GM18517 (cell line): ENCODE measurements at regions not wholly inside any gene's neighbourhood (a gene's known extent, or its start where the extent isn't known, plus 50 kb on each side); places are given as distances from the start of the nearest gene placed in this dataset.
"Not testable (repeated sequence)": the region's sequence is repeated elsewhere in the genome, so short reads cannot be mapped to it uniquely, and the experiment has no call there.

Experiments
- ATAC-seq: cut with Tn5 transposase; IDR thresholded peaks from one replicate; pipeline ENCODE4 v1.9.1; 2021; ENCODE audit warnings: mild to moderate bottlenecking, moderate library complexity; ENCODE audit not compliant: unreplicated experiment

- ATAC-seq = no peak
Measured at GRCh38 chr10:80697926-80698325, 160.2 kb downstream of the SH2D4B start.

GRCh38 chr10:80699602-80700039 is 161.9 kb downstream of the SH2D4B start:
- peak; percentile 75 for ATAC-seq

GRCh38 chr10:80700252-80700651 is 162.6 kb downstream of the SH2D4B start:
- ATAC-seq = no peak

- no peak for ATAC-seq
Measured at GRCh38 chr10:80700760-80701444, 163.2 kb downstream of the SH2D4B start.

GRCh38 chr10:80701706-80702105 is 164.0 kb downstream of the SH2D4B start:
- no peak for ATAC-seq

GRCh38 chr10:80702143-80702542 is 164.4 kb downstream of the SH2D4B start:
- ATAC-seq = no peak

GRCh38 chr10:80705899-80706298 is 168.2 kb downstream of the SH2D4B start:
- ATAC-seq = no peak

- ATAC-seq = no peak
Measured at GRCh38 chr10:80708185-80708584, 170.5 kb downstream of the SH2D4B start.

GRCh38 chr10:80708808-80709207 is 171.1 kb downstream of the SH2D4B start:
- ATAC-seq = no peak

- no peak for ATAC-seq
Measured at GRCh38 chr10:80709866-80710265, 172.2 kb downstream of the SH2D4B start.

GRCh38 chr10:80713398-80713928 is 175.8 kb downstream of the SH2D4B start:
- ATAC-seq = no peak

GRCh38 chr10:80714566-80714965 is 176.9 kb downstream of the SH2D4B start:
- ATAC-seq = no peak

GRCh38 chr10:80718024-80718423 is 180.3 kb downstream of the SH2D4B start:
- ATAC-seq = no peak

- ATAC-seq = no peak
Measured at GRCh38 chr10:80719935-80720334, 182.2 kb downstream of the SH2D4B start.

- ATAC-seq = no peak
Measured at GRCh38 chr10:80720549-80720948, 182.8 kb downstream of the SH2D4B start.

- ATAC-seq = not testable (repeated sequence)
Measured at GRCh38 chr10:80728354-80728753, 190.7 kb downstream of the SH2D4B start.

- ATAC-seq = no peak
Measured at GRCh38 chr10:80729896-80730295, 192.2 kb downstream of the SH2D4B start.

GRCh38 chr10:80730522-80730921 is 192.8 kb downstream of the SH2D4B start:
- ATAC-seq = no peak

GRCh38 chr10:80734589-80734988 is 196.9 kb downstream of the SH2D4B start:
- ATAC-seq = no peak

- ATAC-seq = no peak
Measured at GRCh38 chr10:80737209-80737608, 199.5 kb downstream of the SH2D4B start.

- no peak for ATAC-seq
Measured at GRCh38 chr10:80739328-80739727, 201.6 kb downstream of the SH2D4B start.

- ATAC-seq = no peak
Measured at GRCh38 chr10:80739963-80740715, 202.4 kb downstream of the SH2D4B start.
